Ishikawa (cell line): ENCODE measurements at regions not wholly inside any gene's neighbourhood (a gene's known extent, or its start where the extent isn't known, plus 50 kb on each side); places are given as distances from the start of the nearest gene placed in this dataset.

Source experiments
- CEBPB ChIP-seq: IDR thresholded peaks from 2 replicates; pipeline ENCODE4 v1.6.1; 2012
- CREB1 ChIP-seq: IDR thresholded peaks from 2 replicates; pipeline ENCODE4 v1.6.1; 2012; ENCODE audit warnings: low read depth
- EGR1 ChIP-seq: IDR thresholded peaks from 2 replicates; pipeline ENCODE4 v1.6.1; 2012
- EP300 ChIP-seq: IDR thresholded peaks from 2 replicates; pipeline ENCODE4 v1.6.1; 2012; ENCODE audit warnings: borderline replicate concordance
- FOXM1 ChIP-seq: IDR thresholded peaks from 2 replicates; pipeline ENCODE4 v1.6.1; 2012; ENCODE audit warnings: low read depth, borderline replicate concordance
- NFIC ChIP-seq: IDR thresholded peaks from 2 replicates; pipeline ENCODE4 v1.6.1; 2012
- RAD21 ChIP-seq: IDR thresholded peaks from 2 replicates; pipeline ENCODE4 v1.6.1; 2012; ENCODE audit warnings: low read depth
- TAF1 ChIP-seq: IDR thresholded peaks from 2 replicates; pipeline ENCODE4 v1.6.1; 2012; ENCODE audit warnings: low read depth, mild to moderate bottlenecking
- TCF12 ChIP-seq: IDR thresholded peaks from 2 replicates; pipeline ENCODE4 v1.6.1; 2012; ENCODE audit warnings: low read depth
- TEAD4 ChIP-seq: IDR thresholded peaks from 2 replicates; pipeline ENCODE4 v1.6.1; 2012
- YY1 ChIP-seq: IDR thresholded peaks from 2 replicates; pipeline ENCODE4 v1.6.1; 2012; ENCODE audit warnings: low read depth
- ZBTB7A ChIP-seq: IDR thresholded peaks from 2 replicates; pipeline ENCODE4 v1.6.1; 2012; ENCODE audit warnings: low read depth
- TF ChIP-seq, protein P1 (sequence below): IDR thresholded peaks from 2 replicates; pipeline ENCODE4 v1.6.1; 2012; ENCODE audit warnings: low read depth, mild to moderate bottlenecking
- TF ChIP-seq, protein P2 (sequence below): IDR thresholded peaks from 2 replicates; pipeline ENCODE4 v1.6.1; 2012
- TF ChIP-seq, protein P3 (sequence below): IDR thresholded peaks from 2 replicates; pipeline ENCODE4 v1.6.1; 2012

DNA sequence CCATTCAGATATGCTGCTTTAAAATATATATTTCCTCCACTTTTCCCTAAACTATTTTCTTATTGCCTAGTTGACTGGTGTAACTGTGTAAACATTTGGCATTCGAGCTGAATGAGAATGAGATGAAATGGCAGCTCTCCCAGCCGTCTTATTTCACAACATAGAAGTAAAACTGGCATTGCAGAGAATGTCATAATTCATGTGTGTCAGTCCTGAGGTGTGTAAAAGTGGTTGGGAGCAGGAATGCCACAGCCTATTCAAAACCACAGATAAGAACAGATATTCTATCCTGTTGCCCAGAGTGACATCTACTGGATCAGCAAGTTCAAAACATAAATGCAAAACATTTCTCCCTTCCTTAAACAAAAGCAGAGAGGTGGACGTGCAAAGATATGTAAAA, 565.5 kb upstream of the CHAC2 start:
- TF ChIP-seq CEBPB (peak; percentile 85), NFIC (peak; percentile 52; the same call in 1 of the 2 replicates), ZBTB7A (no peak), YY1 (no peak), RAD21 (peak; percentile 76), TEAD4 (peak; percentile 55; the same call in 1 of the 2 replicates), TCF12 (no peak), EGR1 (no peak), CREB1 (no peak), FOXM1 (no peak), EP300 (no peak; the same call in 1 of the 2 replicates), TAF1 (no peak)
- TF ChIP-seq, protein P1, sequence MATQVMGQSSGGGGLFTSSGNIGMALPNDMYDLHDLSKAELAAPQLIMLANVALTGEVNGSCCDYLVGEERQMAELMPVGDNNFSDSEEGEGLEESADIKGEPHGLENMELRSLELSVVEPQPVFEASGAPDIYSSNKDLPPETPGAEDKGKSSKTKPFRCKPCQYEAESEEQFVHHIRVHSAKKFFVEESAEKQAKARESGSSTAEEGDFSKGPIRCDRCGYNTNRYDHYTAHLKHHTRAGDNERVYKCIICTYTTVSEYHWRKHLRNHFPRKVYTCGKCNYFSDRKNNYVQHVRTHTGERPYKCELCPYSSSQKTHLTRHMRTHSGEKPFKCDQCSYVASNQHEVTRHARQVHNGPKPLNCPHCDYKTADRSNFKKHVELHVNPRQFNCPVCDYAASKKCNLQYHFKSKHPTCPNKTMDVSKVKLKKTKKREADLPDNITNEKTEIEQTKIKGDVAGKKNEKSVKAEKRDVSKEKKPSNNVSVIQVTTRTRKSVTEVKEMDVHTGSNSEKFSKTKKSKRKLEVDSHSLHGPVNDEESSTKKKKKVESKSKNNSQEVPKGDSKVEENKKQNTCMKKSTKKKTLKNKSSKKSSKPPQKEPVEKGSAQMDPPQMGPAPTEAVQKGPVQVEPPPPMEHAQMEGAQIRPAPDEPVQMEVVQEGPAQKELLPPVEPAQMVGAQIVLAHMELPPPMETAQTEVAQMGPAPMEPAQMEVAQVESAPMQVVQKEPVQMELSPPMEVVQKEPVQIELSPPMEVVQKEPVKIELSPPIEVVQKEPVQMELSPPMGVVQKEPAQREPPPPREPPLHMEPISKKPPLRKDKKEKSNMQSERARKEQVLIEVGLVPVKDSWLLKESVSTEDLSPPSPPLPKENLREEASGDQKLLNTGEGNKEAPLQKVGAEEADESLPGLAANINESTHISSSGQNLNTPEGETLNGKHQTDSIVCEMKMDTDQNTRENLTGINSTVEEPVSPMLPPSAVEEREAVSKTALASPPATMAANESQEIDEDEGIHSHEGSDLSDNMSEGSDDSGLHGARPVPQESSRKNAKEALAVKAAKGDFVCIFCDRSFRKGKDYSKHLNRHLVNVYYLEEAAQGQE, result no peak
- TF ChIP-seq, protein P2, sequence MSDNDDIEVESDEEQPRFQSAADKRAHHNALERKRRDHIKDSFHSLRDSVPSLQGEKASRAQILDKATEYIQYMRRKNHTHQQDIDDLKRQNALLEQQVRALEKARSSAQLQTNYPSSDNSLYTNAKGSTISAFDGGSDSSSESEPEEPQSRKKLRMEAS, result no peak
- TF ChIP-seq, protein P3, sequence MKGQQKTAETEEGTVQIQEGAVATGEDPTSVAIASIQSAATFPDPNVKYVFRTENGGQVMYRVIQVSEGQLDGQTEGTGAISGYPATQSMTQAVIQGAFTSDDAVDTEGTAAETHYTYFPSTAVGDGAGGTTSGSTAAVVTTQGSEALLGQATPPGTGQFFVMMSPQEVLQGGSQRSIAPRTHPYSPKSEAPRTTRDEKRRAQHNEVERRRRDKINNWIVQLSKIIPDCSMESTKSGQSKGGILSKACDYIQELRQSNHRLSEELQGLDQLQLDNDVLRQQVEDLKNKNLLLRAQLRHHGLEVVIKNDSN, result no peak

DNA sequence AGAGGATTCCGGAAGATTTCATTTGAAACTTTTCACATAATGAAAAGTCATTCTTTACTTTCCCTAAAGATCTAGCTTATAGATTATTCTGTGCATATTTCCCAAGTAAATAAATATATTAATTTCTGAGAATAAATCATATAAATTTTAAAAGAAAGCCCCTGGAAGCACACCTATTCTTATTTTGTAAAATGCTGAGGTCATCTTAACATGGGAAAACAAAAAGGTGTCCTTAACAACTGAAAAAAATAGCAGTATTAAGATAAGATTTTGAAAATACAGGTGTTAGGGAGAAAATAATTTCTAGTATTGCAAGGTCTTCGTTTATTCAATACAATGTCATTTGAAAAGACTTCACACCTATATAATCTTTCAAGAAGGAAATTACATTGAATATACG, 567.5 kb upstream of the CHAC2 start:
- TF ChIP-seq EP300, result no peak
- no peak for TF ChIP-seq YY1
- TF ChIP-seq, protein P1, result no peak
- TF ChIP-seq, protein P3, result no peak
- no peak for TF ChIP-seq TAF1
- no peak for TF ChIP-seq TCF12
- TF ChIP-seq NFIC, result no peak
- TF ChIP-seq EGR1, result no peak
- no peak for TF ChIP-seq ZBTB7A
- TF ChIP-seq FOXM1, result no peak
- TF ChIP-seq TEAD4, result no peak
- no peak for TF ChIP-seq CREB1

DNA sequence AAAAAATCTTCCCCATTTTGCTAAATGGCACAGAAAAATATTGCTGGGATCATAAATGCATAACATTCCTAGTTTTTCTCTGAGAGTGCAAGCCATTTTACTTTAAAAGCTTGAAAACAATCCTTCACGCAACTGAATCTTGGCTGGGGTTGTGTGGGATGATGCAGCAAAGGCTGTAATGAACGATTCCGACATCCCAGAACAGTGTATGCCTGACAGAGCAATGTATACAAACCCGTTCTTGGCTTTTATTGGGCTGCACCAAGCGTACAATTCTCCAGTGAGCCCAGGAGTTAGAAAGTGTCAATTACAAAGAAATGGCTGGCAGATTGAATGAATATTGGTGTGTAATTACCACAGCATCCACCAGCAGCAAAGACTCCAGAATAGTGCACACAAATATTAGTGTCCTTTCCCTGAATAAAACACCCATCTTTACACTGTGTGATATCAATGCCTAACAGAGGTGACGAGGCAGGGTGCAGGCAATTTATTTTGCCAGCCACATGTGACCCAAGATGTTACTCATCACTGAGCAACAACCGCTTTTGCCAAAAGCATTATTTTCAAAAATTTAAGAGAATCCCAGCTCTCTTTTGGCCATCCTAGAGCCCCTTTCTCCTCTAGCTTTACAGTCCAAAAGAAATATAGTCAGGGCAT, 578.6 kb upstream of the CHAC2 start:
- no peak for TF ChIP-seq YY1
- TF ChIP-seq, protein P2, result no peak
- TF ChIP-seq EGR1, result no peak
- TF ChIP-seq TEAD4, result no peak
- TF ChIP-seq ZBTB7A, result no peak
- no peak for TF ChIP-seq NFIC
- no peak for TF ChIP-seq CEBPB
- no peak for TF ChIP-seq TAF1
- TF ChIP-seq, protein P1, result no peak
- no peak for TF ChIP-seq EP300
- TF ChIP-seq TCF12, result no peak
- TF ChIP-seq, protein P3, result no peak
- TF ChIP-seq FOXM1, result no peak
- no peak for TF ChIP-seq RAD21
- TF ChIP-seq CREB1, result no peak

DNA sequence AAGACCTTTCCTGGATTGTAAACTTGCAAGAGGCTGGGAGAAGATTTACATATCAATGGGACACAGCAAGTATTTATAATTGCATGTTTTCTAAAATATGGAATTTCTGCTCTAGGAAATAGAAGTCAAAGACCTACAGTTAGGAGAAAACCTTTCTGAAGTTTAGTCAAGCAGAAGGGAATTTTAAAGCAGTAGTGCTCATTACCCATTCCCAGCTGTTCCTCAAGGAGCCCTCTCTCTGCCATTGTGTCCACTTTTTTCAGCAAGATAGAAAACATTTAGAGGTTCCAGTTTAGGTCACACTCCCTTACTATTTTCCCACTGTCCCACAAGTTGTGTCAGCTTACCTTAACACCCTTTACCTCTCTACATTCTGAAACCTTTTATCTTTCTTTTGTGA, 584.0 kb upstream of the CHAC2 start:
- TF ChIP-seq RAD21, result no peak
- no peak for TF ChIP-seq TEAD4
- TF ChIP-seq YY1, result no peak
- TF ChIP-seq, protein P1, result no peak
- no peak for TF ChIP-seq FOXM1
- no peak for TF ChIP-seq TAF1
- TF ChIP-seq EGR1, result no peak
- TF ChIP-seq CEBPB, result no peak
- TF ChIP-seq CREB1, result no peak
- TF ChIP-seq, protein P2, result no peak
- TF ChIP-seq NFIC, result no peak
- TF ChIP-seq, protein P3, result no peak
- TF ChIP-seq ZBTB7A, result no peak
- TF ChIP-seq EP300, result no peak
- TF ChIP-seq TCF12, result no peak
